ENCODE measurements at regions not wholly inside any gene's neighbourhood (a gene's known extent, or its start where the extent isn't known, plus 50 kb on each side); places are given as distances from the start of the nearest gene placed in this dataset.

- H3K4me2 ChIP-seq = no peak overlapping the region
- Mint-ChIP-seq H3K4me3 (no peak overlapping the region), H3K27me3 (ENCODE audit: insufficient read depth, low read depth, poor library complexity) (peaks cover 1% of the 10 kb centered on the region), H3K27ac (no peak overlapping the region), H3K4me1 (peaks cover 37% of the 10 kb centered on the region), H3K36me3 (ENCODE audit: low read depth) (peaks cover 6% of the 10 kb centered on the region; the same call in 1 of the 3 replicates), H3K9me3 (no peaks in the 10 kb centered on the region)
- no peaks in the 10 kb centered on the region for H4K20me1 ChIP-seq (replicated peaks; ENCODE audit: insufficient read depth)
- H3K9me2 ChIP-seq (ENCODE audit: insufficient read depth) = 0 out of 2 replicates have a peak, but pooled peaks cover 2% of the 10 kb centered on the region
- no peak overlapping the region for H2AFZ ChIP-seq
- no peak for TF ChIP-seq CREB1 (CRISPR knock-in tag; IDR thresholded peaks at IDR 0.05; ENCODE audit: low read depth)
- no peak for TF ChIP-seq REST (IDR thresholded peaks at IDR 0.05; ENCODE audit: unreplicated experiment)
- TF ChIP-seq NANOG (IDR thresholded peaks at IDR 0.05; ENCODE audit: borderline replicate concordance) = no peak
- TF ChIP-seq ZNF331 (CRISPR knock-in tag; IDR thresholded peaks at IDR 0.05; ENCODE audit: low read depth) = no peak
- TF ChIP-seq EZH2 (IDR thresholded peaks at IDR 0.05; ENCODE audit: low read depth, unreplicated experiment) = no peak
- no peak for TF ChIP-seq ETS1 (IDR thresholded peaks at IDR 0.05)
- TF ChIP-seq POLR2AphosphoS5 (IDR thresholded peaks at IDR 0.05; ENCODE audit: low read depth) = no peak
- no peak for TF ChIP-seq ZNF462 (CRISPR knock-in tag; IDR thresholded peaks at IDR 0.05)
- TF ChIP-seq ZNF114 (CRISPR knock-in tag; IDR thresholded peaks at IDR 0.05) = no peak
- no peak for TF ChIP-seq EZH2phosphoT487 (IDR thresholded peaks at IDR 0.05; ENCODE audit: unreplicated experiment)
- ATAC-seq (no peak), DNase-seq (ENCODE audit: low spot score) (no peak)
- H3K4me1 ChIP-seq (ENCODE audit: insufficient read depth) = peaks cover 19% of the 10 kb centered on the region
- no peaks in the 10 kb centered on the region for H3F3A ChIP-seq (replicated peaks; ENCODE audit: low read depth)
- no peak overlapping the region for H3K27ac ChIP-seq (ENCODE audit: low read depth)
- no peak overlapping the region for H3K4me3 ChIP-seq
- no peaks in the 10 kb centered on the region for H3K27me3 ChIP-seq (ENCODE audit: insufficient read depth)
- no peaks in the 10 kb centered on the region; the same call in 1 of the 2 replicates for H3K36me3 ChIP-seq (ENCODE audit: insufficient read depth)
- no peaks in the 10 kb centered on the region for H3K79me2 ChIP-seq (replicated peaks; ENCODE audit: insufficient read depth)
Measured at GRCh38 chr22:25511725-25512124, 52.8 kb upstream of the GRK3 start.

Measured in GM23338 (cell line).